ENCODE measurements at regions not wholly inside any gene's neighbourhood (a gene's known extent, or its start where the extent isn't known, plus 50 kb on each side); places are given as distances from the start of the nearest gene placed in this dataset.

- Histone ChIP-seq H3K9me3 (no peaks in the 10 kb centered on the region), H3K27ac (replicated peaks in 1 of 4) (no peak overlapping the region), H3K36me3 (no peaks in the 10 kb centered on the region), H3K4me3 (no peak overlapping the region), H3K4me1 (no peaks in the 10 kb centered on the region), H3K27me3 (no peaks in the 10 kb centered on the region)
- intact Hi-C loops (cut with DNase I): no loop called here
- DNase-seq (ENCODE audit: extremely low spot score): no peak
- 46% methylated on average over 6 of the region's 6 CpGs for WGBS
- TF ChIP-seq, protein P1, sequence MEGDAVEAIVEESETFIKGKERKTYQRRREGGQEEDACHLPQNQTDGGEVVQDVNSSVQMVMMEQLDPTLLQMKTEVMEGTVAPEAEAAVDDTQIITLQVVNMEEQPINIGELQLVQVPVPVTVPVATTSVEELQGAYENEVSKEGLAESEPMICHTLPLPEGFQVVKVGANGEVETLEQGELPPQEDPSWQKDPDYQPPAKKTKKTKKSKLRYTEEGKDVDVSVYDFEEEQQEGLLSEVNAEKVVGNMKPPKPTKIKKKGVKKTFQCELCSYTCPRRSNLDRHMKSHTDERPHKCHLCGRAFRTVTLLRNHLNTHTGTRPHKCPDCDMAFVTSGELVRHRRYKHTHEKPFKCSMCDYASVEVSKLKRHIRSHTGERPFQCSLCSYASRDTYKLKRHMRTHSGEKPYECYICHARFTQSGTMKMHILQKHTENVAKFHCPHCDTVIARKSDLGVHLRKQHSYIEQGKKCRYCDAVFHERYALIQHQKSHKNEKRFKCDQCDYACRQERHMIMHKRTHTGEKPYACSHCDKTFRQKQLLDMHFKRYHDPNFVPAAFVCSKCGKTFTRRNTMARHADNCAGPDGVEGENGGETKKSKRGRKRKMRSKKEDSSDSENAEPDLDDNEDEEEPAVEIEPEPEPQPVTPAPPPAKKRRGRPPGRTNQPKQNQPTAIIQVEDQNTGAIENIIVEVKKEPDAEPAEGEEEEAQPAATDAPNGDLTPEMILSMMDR (IDR thresholded peaks at IDR 0.05): no peak
- TF ChIP-seq EP300 (IDR thresholded peaks at IDR 0.05) (no peak), POLR2A (IDR thresholded peaks at IDR 0.05; ENCODE audit: low read depth) (no peak), POLR2AphosphoS5 (IDR thresholded peaks at IDR 0.05) (no peak)
Measured at GRCh38 chr14:26056036-26056616, 541.7 kb downstream of the NOVA1 start.

GRCh38 chr14:26032348-26032747 is 565.5 kb downstream of the NOVA1 start:
- TF ChIP-seq, protein P1 (IDR thresholded peaks at IDR 0.05): no peak
- TF ChIP-seq POLR2A (IDR thresholded peaks at IDR 0.05; ENCODE audit: low read depth) (no peak), EP300 (IDR thresholded peaks at IDR 0.05) (no peak), POLR2AphosphoS5 (IDR thresholded peaks at IDR 0.05) (no peak)
- Histone ChIP-seq H3K9me3 (no peaks in the 10 kb centered on the region), H3K36me3 (no peaks in the 10 kb centered on the region), H3K27me3 (no peaks in the 10 kb centered on the region), H3K27ac (replicated peaks in 1 of 4) (no peak overlapping the region), H3K4me3 (no peak overlapping the region), H3K4me1 (no peaks in the 10 kb centered on the region)
- no peak for DNase-seq (ENCODE audit: extremely low spot score)
- intact Hi-C loops (cut with DNase I): no loop called here

DNA sequence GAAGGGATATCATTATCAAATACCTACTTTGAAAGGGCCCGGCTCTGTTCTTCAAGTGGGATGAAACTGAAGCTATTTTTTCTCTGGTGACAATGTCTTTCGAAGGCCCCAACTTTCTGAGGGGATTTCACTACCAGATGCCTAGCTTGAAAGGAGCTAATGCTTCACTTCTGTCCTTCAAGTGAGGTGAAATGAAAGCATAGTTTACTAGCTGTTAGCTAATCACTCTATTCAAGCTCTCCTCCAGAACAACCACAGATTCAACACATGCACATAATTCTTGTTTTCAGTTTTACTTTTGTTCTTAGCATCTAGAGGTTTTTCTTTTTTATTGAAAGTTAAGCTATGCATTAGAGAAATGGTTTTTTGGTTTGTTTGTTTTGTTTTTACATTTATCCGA is 571.4 kb downstream of the NOVA1 start:
- intact Hi-C loops (cut with DNase I): no loop called here
- 76% methylated on average over 3 of the region's 3 CpGs for WGBS
- Histone ChIP-seq H3K4me1 (no peaks in the 10 kb centered on the region), H3K27me3 (no peaks in the 10 kb centered on the region), H3K36me3 (no peaks in the 10 kb centered on the region), H3K27ac (replicated peaks in 1 of 4) (no peak overlapping the region), H3K4me3 (no peak overlapping the region), H3K9me3 (no peaks in the 10 kb centered on the region)
- TF ChIP-seq POLR2A (IDR thresholded peaks at IDR 0.05; ENCODE audit: low read depth) (no peak), EP300 (IDR thresholded peaks at IDR 0.05) (no peak), POLR2AphosphoS5 (IDR thresholded peaks at IDR 0.05) (no peak)
- TF ChIP-seq, protein P1 (IDR thresholded peaks at IDR 0.05): no peak
- DNase-seq (ENCODE audit: extremely low spot score): no peak

DNA sequence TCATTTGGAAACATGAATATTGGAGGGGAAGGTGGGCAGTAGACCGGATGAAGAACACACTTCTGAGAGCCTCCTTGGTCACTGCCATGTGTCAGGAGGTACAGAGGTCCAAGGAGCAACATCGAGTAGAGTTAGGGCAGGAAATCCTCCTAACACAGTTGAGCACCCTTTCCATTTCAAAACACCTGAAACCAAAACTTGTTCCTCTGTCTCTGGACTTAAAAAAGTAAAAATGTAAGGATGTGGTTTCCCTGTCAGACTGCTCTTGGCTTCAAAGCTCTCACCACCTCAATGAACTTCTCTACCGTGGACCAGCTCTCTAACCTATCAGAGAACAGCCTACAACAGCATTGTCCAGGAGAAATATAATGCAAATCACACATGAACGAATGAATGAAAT is 573.9 kb downstream of the NOVA1 start:
- Histone ChIP-seq H3K9me3 (no peaks in the 10 kb centered on the region), H3K4me1 (no peaks in the 10 kb centered on the region), H3K27me3 (no peaks in the 10 kb centered on the region), H3K4me3 (no peak overlapping the region), H3K36me3 (no peaks in the 10 kb centered on the region), H3K27ac (replicated peaks in 1 of 4) (no peak overlapping the region)
- intact Hi-C loops (cut with DNase I): no loop called here
- no peak for DNase-seq (ENCODE audit: extremely low spot score)
- 86% methylated on average over 4 of the region's 4 CpGs for WGBS
- TF ChIP-seq EP300 (IDR thresholded peaks at IDR 0.05) (no peak), POLR2AphosphoS5 (IDR thresholded peaks at IDR 0.05) (no peak), POLR2A (IDR thresholded peaks at IDR 0.05; ENCODE audit: low read depth) (no peak)
- TF ChIP-seq, protein P1 (IDR thresholded peaks at IDR 0.05): no peak

GRCh38 chr14:26021759-26022158 is 576.1 kb downstream of the NOVA1 start:
- Histone ChIP-seq H3K9me3 (no peaks in the 10 kb centered on the region), H3K27me3 (no peaks in the 10 kb centered on the region), H3K4me1 (no peaks in the 10 kb centered on the region), H3K4me3 (no peak overlapping the region), H3K36me3 (no peaks in the 10 kb centered on the region), H3K27ac (replicated peaks in 1 of 4) (no peak overlapping the region)
- 43% methylated on average over 1 of the region's 1 CpG for WGBS
- DNase-seq (ENCODE audit: extremely low spot score): no peak
- TF ChIP-seq POLR2AphosphoS5 (IDR thresholded peaks at IDR 0.05) (no peak), EP300 (IDR thresholded peaks at IDR 0.05) (no peak)
- TF ChIP-seq, protein P1 (IDR thresholded peaks at IDR 0.05): no peak
- intact Hi-C loops (cut with DNase I): no loop called here

All from esophagus muscularis mucosa (tissue), 4 donors.